ENCODE measurements at regions not wholly inside any gene's neighbourhood (a gene's known extent, or its start where the extent isn't known, plus 50 kb on each side); places are given as distances from the start of the nearest gene placed in this dataset.

DNA sequence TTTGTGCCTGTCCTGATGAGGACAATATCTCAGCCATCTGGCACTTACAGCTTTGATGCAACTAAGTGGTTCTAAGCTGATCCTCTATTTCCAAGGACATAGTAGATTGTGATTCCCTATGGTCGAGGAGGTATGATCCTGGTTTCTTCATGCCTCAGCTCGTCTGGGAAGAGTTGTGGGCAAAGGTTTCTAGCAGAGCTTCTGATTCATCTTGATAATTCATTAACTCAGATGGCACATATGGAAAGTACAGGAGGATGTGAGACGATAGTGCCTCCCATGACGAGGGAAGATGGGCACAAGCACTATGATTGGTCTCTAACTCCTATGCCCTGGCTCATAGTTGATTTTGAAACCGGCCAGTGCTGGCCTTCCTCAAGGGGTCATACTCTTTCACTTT, 334.2 kb upstream of the SEMA6D start:
- TF ChIP-seq EZH2 (IDR thresholded peaks at IDR 0.05; ENCODE audit: insufficient read depth, low read length): no peak
- TF ChIP-seq, protein P1, sequence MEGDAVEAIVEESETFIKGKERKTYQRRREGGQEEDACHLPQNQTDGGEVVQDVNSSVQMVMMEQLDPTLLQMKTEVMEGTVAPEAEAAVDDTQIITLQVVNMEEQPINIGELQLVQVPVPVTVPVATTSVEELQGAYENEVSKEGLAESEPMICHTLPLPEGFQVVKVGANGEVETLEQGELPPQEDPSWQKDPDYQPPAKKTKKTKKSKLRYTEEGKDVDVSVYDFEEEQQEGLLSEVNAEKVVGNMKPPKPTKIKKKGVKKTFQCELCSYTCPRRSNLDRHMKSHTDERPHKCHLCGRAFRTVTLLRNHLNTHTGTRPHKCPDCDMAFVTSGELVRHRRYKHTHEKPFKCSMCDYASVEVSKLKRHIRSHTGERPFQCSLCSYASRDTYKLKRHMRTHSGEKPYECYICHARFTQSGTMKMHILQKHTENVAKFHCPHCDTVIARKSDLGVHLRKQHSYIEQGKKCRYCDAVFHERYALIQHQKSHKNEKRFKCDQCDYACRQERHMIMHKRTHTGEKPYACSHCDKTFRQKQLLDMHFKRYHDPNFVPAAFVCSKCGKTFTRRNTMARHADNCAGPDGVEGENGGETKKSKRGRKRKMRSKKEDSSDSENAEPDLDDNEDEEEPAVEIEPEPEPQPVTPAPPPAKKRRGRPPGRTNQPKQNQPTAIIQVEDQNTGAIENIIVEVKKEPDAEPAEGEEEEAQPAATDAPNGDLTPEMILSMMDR (IDR thresholded peaks at IDR 0.05; ENCODE audit: insufficient read depth, low read depth, low read length): no peak

All from astrocyte (in vitro differentiated cells and primary cell).